Caco-2 (cell line): ENCODE measurements at regions not wholly inside any gene's neighbourhood (a gene's known extent, or its start where the extent isn't known, plus 50 kb on each side); places are given as distances from the start of the nearest gene placed in this dataset.

Source experiments
- BruUV-seq: library from RNA; stranded (reverse); fragments of 400-500 nt; replicated peaks from 2 replicates; lab custom pipeline; 2021; lab: Mats Ljungman, UMichigan
- CTCF ChIA-PET: fragments of 300-600 bp; sonication (Branson Sonifier 250); formaldehyde crosslinking; loops from one replicate; lab custom pipeline; 2022; ENCODE audit warnings: antibody characterized with exemption; lab: Charles Lee
- POLR2A ChIA-PET: fragments of 300-600 bp; sonication (Branson Sonifier 250); formaldehyde crosslinking; loops from one replicate; lab custom pipeline; 2022; ENCODE audit warnings: antibody characterized with exemption; lab: Charles Lee
- DNase-seq, 2 experiments: peaks; one replicate each; pipeline versions ENCODE4 v3.0.0 to v3.0.0-alpha.2; 2020 to 2022
- H3K27me3 ChIP-seq: replicated peaks from 2 replicates; pipeline ENCODE4 v1.6.0; 2011; ENCODE audit warnings: low read length; ENCODE audit not compliant: control insufficient read depth, insufficient read depth
- H3K36me3 ChIP-seq: 2 replicates; pipeline ENCODE4 v1.5.1; 2011; ENCODE audit warnings: low read length; ENCODE audit not compliant: control insufficient read depth, insufficient read depth
- H3K4me1 ChIP-seq: fragments of 250-450 bp; sonication (Bioruptor Pico); 2 replicates; pipeline ENCODE4 v1.5.1; 2020; ENCODE audit warnings: mild to moderate bottlenecking
- H3K4me3 ChIP-seq: 2 replicates; pipeline ENCODE4 v1.5.1; 2011; ENCODE audit warnings: low read depth, mild to moderate bottlenecking, control low read depth, low read length
- H3K9me3 ChIP-seq: fragments of 250-450 bp; sonication (Bioruptor Pico); 2 replicates; pipeline ENCODE4 v1.5.1; 2020; ENCODE audit warnings: mild to moderate bottlenecking, moderate library complexity
- H3K27ac Mint-ChIP-seq: one replicate; pipeline ENCODE4 v1.8.0; 2022; ENCODE audit warnings: mixed read lengths; ENCODE audit not compliant: unreplicated experiment
- H3K27me3 Mint-ChIP-seq: one replicate; pipeline ENCODE4 v1.8.0; 2022; ENCODE audit warnings: mixed read lengths; ENCODE audit not compliant: insufficient read depth, unreplicated experiment
- H3K36me3 Mint-ChIP-seq: one replicate; pipeline ENCODE4 v1.8.0; 2022; ENCODE audit warnings: mild to moderate bottlenecking, mixed read lengths; ENCODE audit not compliant: insufficient read depth, unreplicated experiment
- H3K4me1 Mint-ChIP-seq: one replicate; pipeline ENCODE4 v1.8.0; 2022; ENCODE audit warnings: low read depth, mixed read lengths; ENCODE audit not compliant: unreplicated experiment
- H3K4me3 Mint-ChIP-seq: one replicate; pipeline ENCODE4 v1.8.0; 2022; ENCODE audit warnings: mild to moderate bottlenecking, moderate library complexity, mixed read lengths; ENCODE audit not compliant: unreplicated experiment
- H3K9me3 Mint-ChIP-seq: one replicate; pipeline ENCODE4 v1.8.0; 2022; ENCODE audit warnings: mixed read lengths; ENCODE audit not compliant: unreplicated experiment
- CTCF ChIP-seq, 2 experiments: fragments of 200-600 bp in 1 of 2; IDR thresholded peaks; 1 replicate in 1 of 2; 2 replicates in 1 of 2; pipeline versions ENCODE4 v1.5.1 to v1.8.0; 2011 to 2022; ENCODE audit warnings: antibody characterized with exemption in 1 of 2, control low read depth in 1 of 2, inconsistent platforms in 1 of 2, low read depth in 1 of 2, low read length in 1 of 2, mild to moderate bottlenecking in 1 of 2, moderate library complexity in 1 of 2; ENCODE audit not compliant: insufficient read depth in 1 of 2, severe bottlenecking in 1 of 2, unreplicated experiment in 1 of 2
- intact Hi-C: fragments of 100-400 bp; cut with micrococcal nuclease; formaldehyde crosslinking; loops from one replicate; pipeline ENCODE4 v1.10.0; 2022; ENCODE audit not compliant: unreplicated experiment

- no peaks in the 10 kb centered on the region for H3K4me1 Mint-ChIP-seq
- H3K27me3 Mint-ChIP-seq = no peaks in the 10 kb centered on the region
- H3K27ac Mint-ChIP-seq = no peak overlapping the region
- no peak for DNase-seq
- no peaks in the 10 kb centered on the region for H3K36me3 Mint-ChIP-seq
- H3K4me3 Mint-ChIP-seq = no peak overlapping the region
- no peak for TF ChIP-seq CTCF (IDR thresholded peaks at IDR 0.05; ENCODE audit: insufficient read depth in 1 of 2, low read depth in 1 of 2, low read length in 1 of 2, severe bottlenecking in 1 of 2, unreplicated experiment in 1 of 2)
- ChIA-PET CTCF (no interaction called here), POLR2A (no interaction called here)
- Histone ChIP-seq H3K9me3 (no peaks in the 10 kb centered on the region), H3K4me3 (no peak overlapping the region), H3K4me1 (no peaks in the 10 kb centered on the region), H3K36me3 (no peaks in the 10 kb centered on the region), H3K27me3 (no peaks in the 10 kb centered on the region)
- no TSS peak for BruUV-seq
- intact Hi-C loops = no loop called here
- no peaks in the 10 kb centered on the region for H3K9me3 Mint-ChIP-seq
These were observed 236.0 kb upstream of the GOLIM4 start for GRCh38 chr3:168331756-168332155.

GRCh38 chr3:168330983-168331382, 235.3 kb upstream of the GOLIM4 start:
- Histone ChIP-seq H3K4me3 (no peak overlapping the region), H3K9me3 (no peaks in the 10 kb centered on the region), H3K27me3 (no peaks in the 10 kb centered on the region), H3K36me3 (no peaks in the 10 kb centered on the region), H3K4me1 (no peaks in the 10 kb centered on the region)
- no peaks in the 10 kb centered on the region for H3K27me3 Mint-ChIP-seq
- DNase-seq = no peak
- CTCF ChIA-PET = no interaction called here
- BruUV-seq = no TSS peak
- no peaks in the 10 kb centered on the region for H3K4me1 Mint-ChIP-seq
- no peaks in the 10 kb centered on the region for H3K9me3 Mint-ChIP-seq
- no peaks in the 10 kb centered on the region for H3K36me3 Mint-ChIP-seq
- POLR2A ChIA-PET = no interaction called here
- TF ChIP-seq CTCF (IDR thresholded peaks at IDR 0.05; ENCODE audit: insufficient read depth in 1 of 2, low read depth in 1 of 2, low read length in 1 of 2, severe bottlenecking in 1 of 2, unreplicated experiment in 1 of 2) = no peak
- no peak overlapping the region for H3K27ac Mint-ChIP-seq
- intact Hi-C loops = no loop called here
- H3K4me3 Mint-ChIP-seq = no peak overlapping the region

- POLR2A ChIA-PET = no interaction called here
- CTCF ChIA-PET = no interaction called here
- no peak for DNase-seq
- no peaks in the 10 kb centered on the region for H3K4me1 ChIP-seq
- H3K9me3 ChIP-seq = no peaks in the 10 kb centered on the region
- Mint-ChIP-seq H3K9me3 (no peaks in the 10 kb centered on the region), H3K4me3 (no peak overlapping the region), H3K36me3 (no peaks in the 10 kb centered on the region), H3K27me3 (no peaks in the 10 kb centered on the region), H3K27ac (no peak overlapping the region), H3K4me1 (no peaks in the 10 kb centered on the region)
- H3K4me3 ChIP-seq = no peak overlapping the region
- TF ChIP-seq CTCF (IDR thresholded peaks at IDR 0.05; ENCODE audit: insufficient read depth in 1 of 2, low read depth in 1 of 2, low read length in 1 of 2, severe bottlenecking in 1 of 2, unreplicated experiment in 1 of 2) = no peak
- intact Hi-C loops = no loop called here
- no TSS peak for BruUV-seq
- no peaks in the 10 kb centered on the region for H3K27me3 ChIP-seq
- no peaks in the 10 kb centered on the region for H3K36me3 ChIP-seq
These were observed 232.1 kb upstream of the GOLIM4 start for GRCh38 chr3:168327856-168328255.
